ENCODE measurements at regions not wholly inside any gene's neighbourhood (a gene's known extent, or its start where the extent isn't known, plus 50 kb on each side); places are given as distances from the start of the nearest gene placed in this dataset.

DNA sequence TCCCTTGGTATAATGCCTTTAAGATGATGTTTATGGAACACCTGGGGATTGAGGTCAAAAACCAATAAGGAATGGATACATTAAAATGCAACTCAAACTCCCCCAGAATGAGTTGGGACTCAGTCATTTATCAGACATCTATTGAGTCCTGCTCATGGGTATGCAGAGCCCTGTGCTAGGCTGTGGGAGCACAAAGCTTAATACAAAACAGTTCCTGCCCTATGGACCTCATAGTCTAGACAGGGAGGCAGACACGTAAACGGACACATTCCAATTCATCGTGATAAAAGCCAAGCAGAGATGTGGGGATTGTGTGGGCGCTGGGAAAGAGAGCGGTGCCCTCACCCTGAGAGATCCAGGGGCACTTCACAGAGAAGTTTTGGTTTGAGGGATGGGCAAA lies 181.7 kb downstream of the PTEN start:
- H3K18ac ChIP-seq (ENCODE audit: extremely low read depth, low read length), result no peak overlapping the region
- H3K27ac ChIP-seq (ENCODE audit: low read depth, low read length), result no peak overlapping the region
- H2AK5ac ChIP-seq (ENCODE audit: low read depth, low read length), result no peak overlapping the region
- H3K27me3 ChIP-seq (replicated peaks in 1 of 4; ENCODE audit: control insufficient read depth in 3 of 4, extremely low read depth in 1 of 4, insufficient read depth in 3 of 4, low read length in 3 of 4), result no peaks in the 10 kb centered on the region
- H3K36me3 ChIP-seq (ENCODE audit: control insufficient read depth in 2 of 4, insufficient read depth in 4 of 4, low read length in 3 of 4), result no peaks in the 10 kb centered on the region
- no peaks in the 10 kb centered on the region for H3K23me2 ChIP-seq (ENCODE audit: low read depth, low read length)
- no peak overlapping the region for H3K14ac ChIP-seq (ENCODE audit: insufficient read length)
- DNase-seq (ENCODE audit: low read depth in 1 of 2, low spot score in 2 of 2), result no peak
- POLR2A ChIA-PET (ENCODE audit: partially characterized antibody), result no interaction called here
- no peak overlapping the region for H4K8ac ChIP-seq (ENCODE audit: extremely low read depth, insufficient read depth, low read length)
- H2BK5ac ChIP-seq (ENCODE audit: low read depth, low read length), result no peak overlapping the region; the same call in 1 of the 2 replicates
- H2BK20ac ChIP-seq (ENCODE audit: low read length), result no peak overlapping the region
- TF ChIP-seq TBP (IDR thresholded peaks at IDR 0.05; ENCODE audit: low read depth, low read length) (no peak), POLR2A (IDR thresholded peaks at IDR 0.05; ENCODE audit: control extremely low read depth in 1 of 2, low read depth in 2 of 2, low read length in 2 of 2) (no peak), CHD1 (IDR thresholded peaks at IDR 0.05; ENCODE audit: low read depth, low read length) (no peak), TAF1 (IDR thresholded peaks at IDR 0.05; ENCODE audit: low read depth, low read length) (no peak), BACH1 (IDR thresholded peaks at IDR 0.05; ENCODE audit: low read length) (no peak), POLR2AphosphoS5 (IDR thresholded peaks at IDR 0.05; ENCODE audit: low read depth, low read length) (no peak), SUZ12 (IDR thresholded peaks at IDR 0.05; ENCODE audit: low read length) (no peak), BRCA1 (IDR thresholded peaks at IDR 0.05; ENCODE audit: low read depth, low read length) (no peak), SP1 (IDR thresholded peaks at IDR 0.05; ENCODE audit: low read depth, low read length) (no peak), EP300 (IDR thresholded peaks at IDR 0.05; ENCODE audit: borderline replicate concordance in 1 of 2, low read depth in 2 of 2, low read length in 2 of 2) (no peak), CTBP2 (IDR thresholded peaks at IDR 0.05; ENCODE audit: borderline replicate concordance, insufficient read depth, insufficient read length, low read length) (no peak), ZNF274 (IDR thresholded peaks at IDR 0.05; ENCODE audit: borderline replicate concordance, extremely low read depth, low read length) (no peak), SIN3A (conservative IDR thresholded peaks at IDR 0.05 in 1 of 2, IDR thresholded peaks at IDR 0.05 in 1 of 2; ENCODE audit: low read depth in 1 of 2, low read length in 2 of 2) (no peak)
- peak overlapping the region; percentile 31; the same call in 1 of the 2 replicates for H2BK12ac ChIP-seq (ENCODE audit: low read depth, low read length)
- peaks cover 0 to 10% (median 8%) of the 10 kb centered on the region in 4 experiments; a peak in 2 of 7 replicates for H3K4me1 ChIP-seq (replicated peaks in 1 of 4; ENCODE audit: control insufficient read depth in 3 of 4, insufficient read depth in 4 of 4, low read length in 3 of 4)
- no peaks in the 10 kb centered on the region for H3K9me3 ChIP-seq (ENCODE audit: insufficient read depth in 2 of 2, low read depth in 1 of 2, low read length in 1 of 2)
- H3K9ac ChIP-seq (replicated peaks in 1 of 4; ENCODE audit: extremely low read depth in 1 of 4, low read depth in 3 of 4, low read length in 3 of 4), result no peak overlapping the region; a peak in 1 of 7 replicates
- 92% methylated on average over 5 of the region's 5 CpGs; no CpG with 5 or more reads in 1 of the 2 experiments for WGBS, 2 experiments (ENCODE audit: extremely low coverage in 1 of 2, insufficient coverage in 1 of 2, insufficient read length in 1 of 2, insufficient replicate concordance in 2 of 2, low coverage in 1 of 2, low lambda C conversion rate in 2 of 2, missing lambda C conversion rate in 1 of 2)
- H3K23ac ChIP-seq (ENCODE audit: insufficient read length), result no peak overlapping the region
- H3K4me3 ChIP-seq (ENCODE audit: extremely low read depth in 1 of 4, insufficient read depth in 2 of 4, low read depth in 3 of 4, low read length in 4 of 4), result no peak overlapping the region
- CTCF ChIA-PET (ENCODE audit: partially characterized antibody), result interaction anchor here (1.0 to 1.1 kb wide), 2 partner anchors 19 to 69 kb away, joined by 3 read pairs; no protein-coding TSS in a partner anchor
- no peak overlapping the region for H3K4me2 ChIP-seq (ENCODE audit: insufficient read depth in 1 of 2, low read depth in 2 of 2, low read length in 2 of 2)
- no peaks in the 10 kb centered on the region for H3K79me2 ChIP-seq (ENCODE audit: control insufficient read depth in 1 of 2, insufficient read depth in 2 of 2, low read length in 2 of 2)
- no peak for FAIRE-seq
- no peak overlapping the region for H3K4ac ChIP-seq (replicated peaks; ENCODE audit: insufficient read length, low read depth, low read length)
- no peak overlapping the region for H4K5ac ChIP-seq (ENCODE audit: insufficient read length, low read depth, low read length)
- no peak overlapping the region for H2BK120ac ChIP-seq (replicated peaks; ENCODE audit: low read depth, low read length)
- no peaks in the 10 kb centered on the region for H3K79me1 ChIP-seq (ENCODE audit: low read depth, low read length)
- H3K56ac ChIP-seq (replicated peaks; ENCODE audit: insufficient read length, low read depth, low read length), result no peak overlapping the region
- H4K20me1 ChIP-seq (replicated peaks in 1 of 2; ENCODE audit: control insufficient read depth in 1 of 2, insufficient read depth in 2 of 2, low read length in 2 of 2), result no peaks in the 10 kb centered on the region
- no peak overlapping the region for H2AFZ ChIP-seq (ENCODE audit: low read length)
- H2BK15ac ChIP-seq (ENCODE audit: low read length), result peak overlapping the region; percentile 84; the same call in 1 of the 2 replicates
- H4K91ac ChIP-seq (replicated peaks; ENCODE audit: insufficient read length, low read length), result no peak overlapping the region

Data from H1 (cell line).